Cardiac muscle cell (in vitro differentiated cells and primary cell): ENCODE measurements at regions not wholly inside any gene's neighbourhood (a gene's known extent, or its start where the extent isn't known, plus 50 kb on each side); places are given as distances from the start of the nearest gene placed in this dataset.

ENCODE experiments used
- DNase-seq, 2 donors: peaks; one replicate each; pipeline versions ENCODE4 v3.0.0 to v3.0.0-alpha.2; 2010 to 2017; ENCODE audit warnings: low read depth in 1 of 2, low spot score in 1 of 2
- H3K27ac ChIP-seq: fragments of 200-600 bp; sonication (generic); 2 replicates; pipeline ENCODE4 v1.5.1; 2016
- H3K27me3 ChIP-seq: fragments of 200-600 bp; sonication (generic); 2 replicates; pipeline ENCODE4 v1.6.0; 2016; ENCODE audit warnings: control low read depth
- H3K36me3 ChIP-seq: fragments of 200-600 bp; sonication (generic); 2 replicates; pipeline ENCODE4 v1.5.1; 2016; ENCODE audit warnings: control low read depth
- H3K4me1 ChIP-seq: fragments of 200-600 bp; sonication (generic); 2 replicates; pipeline ENCODE4 v1.8.1; 2017; ENCODE audit warnings: low read depth, mild to moderate bottlenecking, mixed run types
- H3K4me3 ChIP-seq: fragments of 200-600 bp; sonication (generic); 2 replicates; pipeline ENCODE4 v1.5.1; 2016; ENCODE audit warnings: mild to moderate bottlenecking
- H3K9me3 ChIP-seq: fragments of 200-600 bp; sonication (generic); 2 replicates; pipeline ENCODE4 v1.5.1; 2017; ENCODE audit warnings: low read depth, mild to moderate bottlenecking, control low read depth
- CTCF ChIP-seq: IDR thresholded peaks from 2 replicates; pipeline ENCODE4 v1.5.1; 2012; ENCODE audit warnings: low read depth, mild to moderate bottlenecking, low read length

- Histone ChIP-seq H3K4me1 (no peaks in the 10 kb centered on the region), H3K4me3 (no peak overlapping the region), H3K9me3 (no peaks in the 10 kb centered on the region), H3K36me3 (no peaks in the 10 kb centered on the region), H3K27me3 (no peaks in the 10 kb centered on the region), H3K27ac (no peak overlapping the region)
- TF ChIP-seq CTCF, result no peak
- DNase-seq, result no peak
These were observed 209.2 kb downstream of the RBM26 start for GRCh38 chr13:79196843-79197242.

GRCh38 chr13:79196366-79196765 lies 209.7 kb downstream of the RBM26 start:
- DNase-seq, result no peak

DNA sequence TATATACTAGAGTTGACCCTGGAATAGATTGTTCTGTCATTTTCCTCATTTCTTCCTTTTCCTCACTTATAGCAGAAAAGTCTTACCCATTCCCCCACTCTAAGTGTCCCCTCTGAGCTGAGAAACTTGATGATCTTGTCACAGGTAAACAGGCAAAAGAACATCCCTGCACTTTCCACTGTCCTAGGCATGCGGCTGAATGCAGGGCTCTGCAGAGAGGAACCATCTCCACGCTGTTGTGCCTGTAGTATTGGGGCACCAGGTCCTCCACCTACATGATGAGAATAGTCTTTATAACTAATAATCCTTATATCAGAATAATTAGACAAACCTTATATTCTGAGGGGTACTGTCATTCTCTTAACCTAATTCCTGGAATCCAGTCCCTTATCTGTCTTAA lies 211.3 kb downstream of the RBM26 start:
- Histone ChIP-seq H3K4me3 (no peak overlapping the region), H3K36me3 (no peaks in the 10 kb centered on the region), H3K27ac (no peak overlapping the region), H3K27me3 (no peaks in the 10 kb centered on the region), H3K4me1 (no peaks in the 10 kb centered on the region), H3K9me3 (no peaks in the 10 kb centered on the region)
- DNase-seq, result no peak
- TF ChIP-seq CTCF, result no peak

More at GRCh38 chr13:79196366-79196765, 209.7 kb downstream of the RBM26 start:
- Histone ChIP-seq H3K27ac (no peak overlapping the region), H3K4me3 (no peak overlapping the region), H3K9me3 (no peaks in the 10 kb centered on the region), H3K27me3 (no peaks in the 10 kb centered on the region), H3K36me3 (no peaks in the 10 kb centered on the region), H3K4me1 (no peaks in the 10 kb centered on the region)
- TF ChIP-seq CTCF, result no peak

GRCh38 chr13:79194272-79194671 lies 211.8 kb downstream of the RBM26 start:
- no peaks in the 10 kb centered on the region for H3K27me3 ChIP-seq
- no peaks in the 10 kb centered on the region for H3K36me3 ChIP-seq
- H3K4me1 ChIP-seq, result no peaks in the 10 kb centered on the region
- TF ChIP-seq CTCF, result no peak
- H3K4me3 ChIP-seq, result no peak overlapping the region
- H3K9me3 ChIP-seq, result no peaks in the 10 kb centered on the region
- H3K27ac ChIP-seq, result no peak overlapping the region
- no peak for DNase-seq

DNA sequence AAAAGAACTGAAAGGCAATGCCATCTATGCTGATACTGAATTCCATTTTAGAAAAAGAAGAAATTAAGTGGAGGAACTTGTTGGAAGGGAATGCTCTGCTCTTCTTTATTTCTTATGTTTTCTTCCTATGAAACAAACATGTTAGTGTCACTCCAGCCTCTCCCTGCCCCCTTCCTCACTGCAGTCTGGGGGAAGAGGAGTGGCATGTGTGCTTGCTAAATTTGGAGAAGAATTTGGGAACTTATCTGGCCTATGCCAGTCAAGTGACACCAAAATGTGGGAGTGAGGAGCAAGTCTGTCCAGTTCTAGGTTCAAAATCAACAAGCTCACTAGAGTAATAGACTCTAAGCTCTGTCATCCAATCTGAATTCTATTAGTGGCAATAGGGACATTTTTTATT lies 214.6 kb downstream of the RBM26 start:
- no peaks in the 10 kb centered on the region for H3K4me1 ChIP-seq
- no peaks in the 10 kb centered on the region for H3K9me3 ChIP-seq
- no peak for TF ChIP-seq CTCF

GRCh38 chr13:79190932-79191331 lies 215.1 kb downstream of the RBM26 start:
- no peak for TF ChIP-seq CTCF
- H3K36me3 ChIP-seq, result no peaks in the 10 kb centered on the region
- no peaks in the 10 kb centered on the region for H3K27me3 ChIP-seq
- no peaks in the 10 kb centered on the region for H3K9me3 ChIP-seq
- no peak overlapping the region for H3K27ac ChIP-seq
- DNase-seq, result no peak
- H3K4me3 ChIP-seq, result no peak overlapping the region
- no peaks in the 10 kb centered on the region for H3K4me1 ChIP-seq

More for the DNA sequence above, 214.6 kb downstream of the RBM26 start:
- no peak for DNase-seq
- no peaks in the 10 kb centered on the region for H3K36me3 ChIP-seq
- no peaks in the 10 kb centered on the region for H3K27me3 ChIP-seq
- no peak overlapping the region for H3K27ac ChIP-seq
- no peak overlapping the region for H3K4me3 ChIP-seq
